ENCODE measurements at regions not wholly inside any gene's neighbourhood (a gene's known extent, or its start where the extent isn't known, plus 50 kb on each side); places are given as distances from the start of the nearest gene placed in this dataset.

GRCh38 chr15:98071786-98072185 is 111.3 kb downstream of the ARRDC4 start:
- H3K4me3 ChIP-seq (ENCODE audit: severe bottlenecking): no peak overlapping the region
- no peak for ATAC-seq (ENCODE audit: low read depth)

GRCh38 chr15:98075441-98075840 is 114.9 kb downstream of the ARRDC4 start:
- H3K36me3 ChIP-seq (ENCODE audit: low read depth): no peaks in the 10 kb centered on the region
- H3K27me3 ChIP-seq (ENCODE audit: insufficient read depth, poor library complexity, severe bottlenecking): no peaks in the 10 kb centered on the region
- H3K9me3 ChIP-seq (ENCODE audit: severe bottlenecking): no peaks in the 10 kb centered on the region
- ATAC-seq (ENCODE audit: low read depth) (no peak), DNase-seq (ENCODE audit: low spot score) (no peak)
- H3K4me3 ChIP-seq (ENCODE audit: severe bottlenecking): no peak overlapping the region
- H3K4me1 ChIP-seq (ENCODE audit: insufficient read depth, poor library complexity, severe bottlenecking): peaks cover 5% of the 10 kb centered on the region
- H3K27ac ChIP-seq (ENCODE audit: poor library complexity, severe bottlenecking): no peak overlapping the region
- TF ChIP-seq CTCF (IDR thresholded peaks at IDR 0.05; ENCODE audit: poor library complexity, severe bottlenecking): no peak

More at GRCh38 chr15:98071786-98072185, 111.3 kb downstream of the ARRDC4 start:
- H3K27ac ChIP-seq (ENCODE audit: poor library complexity, severe bottlenecking): no peak overlapping the region
- H3K36me3 ChIP-seq (ENCODE audit: low read depth): no peaks in the 10 kb centered on the region
- no peak for TF ChIP-seq CTCF (IDR thresholded peaks at IDR 0.05; ENCODE audit: poor library complexity, severe bottlenecking)
- peaks cover 5% of the 10 kb centered on the region for H3K4me1 ChIP-seq (ENCODE audit: insufficient read depth, poor library complexity, severe bottlenecking)
- DNase-seq (ENCODE audit: low spot score): no peak
- H3K9me3 ChIP-seq (ENCODE audit: severe bottlenecking): no peaks in the 10 kb centered on the region
- H3K27me3 ChIP-seq (ENCODE audit: insufficient read depth, poor library complexity, severe bottlenecking): no peaks in the 10 kb centered on the region

- Histone ChIP-seq H3K36me3 (ENCODE audit: low read depth) (no peaks in the 10 kb centered on the region), H3K9me3 (ENCODE audit: severe bottlenecking) (no peaks in the 10 kb centered on the region), H3K4me1 (ENCODE audit: insufficient read depth, poor library complexity, severe bottlenecking) (peaks cover 5% of the 10 kb centered on the region), H3K27ac (ENCODE audit: poor library complexity, severe bottlenecking) (no peak overlapping the region), H3K27me3 (ENCODE audit: insufficient read depth, poor library complexity, severe bottlenecking) (no peaks in the 10 kb centered on the region), H3K4me3 (ENCODE audit: severe bottlenecking) (no peak overlapping the region)
- TF ChIP-seq CTCF (IDR thresholded peaks at IDR 0.05; ENCODE audit: poor library complexity, severe bottlenecking): no peak
- no peak for DNase-seq (ENCODE audit: low spot score)
- no peak for ATAC-seq (ENCODE audit: low read depth)
Observed at GRCh38 chr15:98076021-98076816, 115.7 kb downstream of the ARRDC4 start.

GRCh38 chr15:98077186-98077585 is 116.7 kb downstream of the ARRDC4 start:
- Histone ChIP-seq H3K4me1 (ENCODE audit: insufficient read depth, poor library complexity, severe bottlenecking) (peaks cover 5% of the 10 kb centered on the region), H3K36me3 (ENCODE audit: low read depth) (no peaks in the 10 kb centered on the region), H3K27ac (ENCODE audit: poor library complexity, severe bottlenecking) (no peak overlapping the region), H3K4me3 (ENCODE audit: severe bottlenecking) (no peak overlapping the region), H3K27me3 (ENCODE audit: insufficient read depth, poor library complexity, severe bottlenecking) (no peaks in the 10 kb centered on the region), H3K9me3 (ENCODE audit: severe bottlenecking) (no peaks in the 10 kb centered on the region)
- ATAC-seq (ENCODE audit: low read depth) (peak; percentile 48; the same call in 1 of the 3 replicates), DNase-seq (ENCODE audit: low spot score) (no peak)
- TF ChIP-seq CTCF (IDR thresholded peaks at IDR 0.05; ENCODE audit: poor library complexity, severe bottlenecking): no peak

GRCh38 chr15:98080791-98081190 is 120.3 kb downstream of the ARRDC4 start:
- TF ChIP-seq CTCF (IDR thresholded peaks at IDR 0.05; ENCODE audit: poor library complexity, severe bottlenecking): no peak
- DNase-seq (ENCODE audit: low spot score) (no peak), ATAC-seq (ENCODE audit: low read depth) (0 out of 3 replicates have a peak, but pooled peaks have one; percentile 28)
- H3K9me3 ChIP-seq (ENCODE audit: severe bottlenecking): no peaks in the 10 kb centered on the region
- H3K27ac ChIP-seq (ENCODE audit: poor library complexity, severe bottlenecking): no peak overlapping the region
- H3K27me3 ChIP-seq (ENCODE audit: insufficient read depth, poor library complexity, severe bottlenecking): no peaks in the 10 kb centered on the region
- no peak overlapping the region for H3K4me3 ChIP-seq (ENCODE audit: severe bottlenecking)
- peaks cover under 1% of the 10 kb centered on the region for H3K4me1 ChIP-seq (ENCODE audit: insufficient read depth, poor library complexity, severe bottlenecking)
- no peaks in the 10 kb centered on the region for H3K36me3 ChIP-seq (ENCODE audit: low read depth)
